Ovary (tissue), 7 donors: ENCODE measurements at regions not wholly inside any gene's neighbourhood (a gene's known extent, or its start where the extent isn't known, plus 50 kb on each side); places are given as distances from the start of the nearest gene placed in this dataset.

Experiments
- DNase-seq, 5 donors: peaks; one replicate each; pipeline ENCODE4 v3.0.0-alpha.2; 2019 to 2020
- H3K27ac ChIP-seq, 2 donors: fragments of 200-600 bp; one replicate each; pipeline versions ENCODE4 v1.5.1 to v1.8.0; 2019 to 2022
- H3K27me3 ChIP-seq: fragments of 200-600 bp; one replicate; pipeline ENCODE4 v1.8.0; 2022
- H3K36me3 ChIP-seq: fragments of 200-600 bp; sonication (generic); one replicate; pipeline ENCODE4 v1.5.1; 2019
- H3K4me1 ChIP-seq: one replicate; pipeline ENCODE4 v1.8.1; 2013; ENCODE audit warnings: mild to moderate bottlenecking, moderate library complexity; ENCODE audit not compliant: insufficient read depth
- H3K4me3 ChIP-seq: fragments of 200-600 bp; sonication (generic); one replicate; pipeline ENCODE4 v1.5.1; 2017
- H3K9me3 ChIP-seq, 2 donors: fragments of 200-600 bp in 1 of 2; sonication (generic) in 1 of 2; one replicate each; pipeline versions ENCODE4 v1.5.1 to v1.8.1; 2013 to 2019; ENCODE audit warnings: mild to moderate bottlenecking in 1 of 2, moderate library complexity in 1 of 2
- EP300 ChIP-seq: sonication (generic); formaldehyde crosslinking; IDR thresholded peaks from one replicate; pipeline ENCODE4 v1.6.1; 2017; ENCODE audit warnings: antibody characterized with exemption
- POLR2A ChIP-seq: fragments of 450-650 bp; IDR thresholded peaks from one replicate; pipeline ENCODE4 v1.6.1; 2017; ENCODE audit warnings: antibody characterized with exemption, mild to moderate bottlenecking, moderate library complexity
- WGBS, 3 donors: extraction: QIAGEN DNeasy Blood & Tissue Kit in 1 of 3; methylation state at CpG; one replicate each; pipeline versions ENCODE4 v1.1.5 to v1.1.7; 2013 to 2017; 5-methylcytosine and 5-hydroxymethylcytosine counted together
- intact Hi-C, 4 donors: fragments of 100-400 bp; cut with DNase I; formaldehyde crosslinking; loops; one replicate each; pipeline versions ENCODE4 v1.11.0 to v1.15.1; 2022 to 2023
- TF ChIP-seq, protein P1 (sequence below), 3 donors: fragments of 450-650 bp in 2 of 3; fragments of 200-600 bp in 1 of 3; IDR thresholded peaks; one replicate each; pipeline versions ENCODE4 v1.5.1 to v1.8.0; 2016 to 2022; ENCODE audit warnings: antibody characterized with exemption in 3 of 3, mild to moderate bottlenecking in 1 of 3
- donor health status: DM: no; HTN: no; CAD: no; lungs with moderate emphysema.
- donor health status: DM: no; HTN: no; CAD: no.
- donor health status: Bipolar disorder and iron deficiency.
- donor health status: DM: no; HTN: no; CAD: no.
- donor health status: DM: yes; HTN: yes; CAD: no.

- Histone ChIP-seq H3K9me3 (no peaks in the 10 kb centered on the region), H3K4me1 (no peaks in the 10 kb centered on the region)
- WGBS, 3 donors: 89 to 94% (median 92%) methylated on average over 3 of the region's 3 CpGs
Measured at GRCh38 chr4:32562010-32562409, 1841.8 kb downstream of the PCDH7 start.

GRCh38 chr4:32564626-32565025 is 1844.5 kb downstream of the PCDH7 start:
- no peaks in the 10 kb centered on the region for H3K9me3 ChIP-seq
- DNase-seq: no peak
- H3K27ac ChIP-seq: no peak overlapping the region
- H3K36me3 ChIP-seq: no peaks in the 10 kb centered on the region
- intact Hi-C loops: no loop called here
- no peaks in the 10 kb centered on the region for H3K4me1 ChIP-seq
- WGBS, 3 donors: 82 to 91% (median 90%) methylated on average over 2 of the region's 2 CpGs
- no peak overlapping the region for H3K4me3 ChIP-seq
- TF ChIP-seq, protein P1, sequence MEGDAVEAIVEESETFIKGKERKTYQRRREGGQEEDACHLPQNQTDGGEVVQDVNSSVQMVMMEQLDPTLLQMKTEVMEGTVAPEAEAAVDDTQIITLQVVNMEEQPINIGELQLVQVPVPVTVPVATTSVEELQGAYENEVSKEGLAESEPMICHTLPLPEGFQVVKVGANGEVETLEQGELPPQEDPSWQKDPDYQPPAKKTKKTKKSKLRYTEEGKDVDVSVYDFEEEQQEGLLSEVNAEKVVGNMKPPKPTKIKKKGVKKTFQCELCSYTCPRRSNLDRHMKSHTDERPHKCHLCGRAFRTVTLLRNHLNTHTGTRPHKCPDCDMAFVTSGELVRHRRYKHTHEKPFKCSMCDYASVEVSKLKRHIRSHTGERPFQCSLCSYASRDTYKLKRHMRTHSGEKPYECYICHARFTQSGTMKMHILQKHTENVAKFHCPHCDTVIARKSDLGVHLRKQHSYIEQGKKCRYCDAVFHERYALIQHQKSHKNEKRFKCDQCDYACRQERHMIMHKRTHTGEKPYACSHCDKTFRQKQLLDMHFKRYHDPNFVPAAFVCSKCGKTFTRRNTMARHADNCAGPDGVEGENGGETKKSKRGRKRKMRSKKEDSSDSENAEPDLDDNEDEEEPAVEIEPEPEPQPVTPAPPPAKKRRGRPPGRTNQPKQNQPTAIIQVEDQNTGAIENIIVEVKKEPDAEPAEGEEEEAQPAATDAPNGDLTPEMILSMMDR (IDR thresholded peaks at IDR 0.05): no peak
- no peak for TF ChIP-seq POLR2A
- TF ChIP-seq EP300: no peak
- H3K27me3 ChIP-seq: no peaks in the 10 kb centered on the region

More at GRCh38 chr4:32562010-32562409, 1841.8 kb downstream of the PCDH7 start:
- Histone ChIP-seq H3K4me3 (no peak overlapping the region), H3K27me3 (no peaks in the 10 kb centered on the region), H3K36me3 (no peaks in the 10 kb centered on the region), H3K27ac (no peak overlapping the region)
- intact Hi-C loops: no loop called here
- no peak for DNase-seq
- TF ChIP-seq, protein P1 (IDR thresholded peaks at IDR 0.05): no peak
- TF ChIP-seq EP300 (no peak), POLR2A (no peak)

GRCh38 chr4:32569861-32570260 is 1849.7 kb downstream of the PCDH7 start:
- Histone ChIP-seq H3K4me1 (no peaks in the 10 kb centered on the region), H3K27me3 (no peaks in the 10 kb centered on the region), H3K27ac (no peak overlapping the region), H3K4me3 (no peak overlapping the region), H3K9me3 (no peaks in the 10 kb centered on the region), H3K36me3 (no peaks in the 10 kb centered on the region)
- TF ChIP-seq POLR2A (no peak), EP300 (no peak)
- TF ChIP-seq, protein P1 (IDR thresholded peaks at IDR 0.05): no peak
- DNase-seq: no peak
- intact Hi-C loops: no loop called here

- no peaks in the 10 kb centered on the region for H3K27me3 ChIP-seq
- no peak for DNase-seq
- intact Hi-C loops: no loop called here
- H3K27ac ChIP-seq: no peak overlapping the region
- no peaks in the 10 kb centered on the region for H3K4me1 ChIP-seq
- no peak for TF ChIP-seq POLR2A
- no peak for TF ChIP-seq EP300
- TF ChIP-seq, protein P1 (IDR thresholded peaks at IDR 0.05): no peak
- no peaks in the 10 kb centered on the region for H3K9me3 ChIP-seq
- no peaks in the 10 kb centered on the region for H3K36me3 ChIP-seq
- H3K4me3 ChIP-seq: no peak overlapping the region
Measured at GRCh38 chr4:32572366-32572765, 1852.2 kb downstream of the PCDH7 start.

- no peak for DNase-seq
- WGBS, 3 donors: 88 to 91% (median 91%) methylated on average over 1 of the region's 1 CpG
- TF ChIP-seq POLR2A (no peak), EP300 (no peak)
- TF ChIP-seq, protein P1 (IDR thresholded peaks at IDR 0.05): no peak
- no peaks in the 10 kb centered on the region for H3K36me3 ChIP-seq
- no peak overlapping the region for H3K27ac ChIP-seq
- H3K4me3 ChIP-seq: no peak overlapping the region
- H3K9me3 ChIP-seq: no peaks in the 10 kb centered on the region
- intact Hi-C loops: no loop called here
- H3K27me3 ChIP-seq: no peaks in the 10 kb centered on the region
- no peaks in the 10 kb centered on the region for H3K4me1 ChIP-seq
Measured at GRCh38 chr4:32574803-32575202, 1854.6 kb downstream of the PCDH7 start.
